8988T (cell line): ENCODE measurements at regions not wholly inside any gene's neighbourhood (a gene's known extent, or its start where the extent isn't known, plus 50 kb on each side); places are given as distances from the start of the nearest gene placed in this dataset.
"Not testable (repeated sequence)": the region's sequence is repeated elsewhere in the genome, so short reads cannot be mapped to it uniquely, and the experiment has no call there.

Experiments used
- DNase-seq: peaks from one replicate; pipeline ENCODE4 v3.0.0; 2011

DNA sequence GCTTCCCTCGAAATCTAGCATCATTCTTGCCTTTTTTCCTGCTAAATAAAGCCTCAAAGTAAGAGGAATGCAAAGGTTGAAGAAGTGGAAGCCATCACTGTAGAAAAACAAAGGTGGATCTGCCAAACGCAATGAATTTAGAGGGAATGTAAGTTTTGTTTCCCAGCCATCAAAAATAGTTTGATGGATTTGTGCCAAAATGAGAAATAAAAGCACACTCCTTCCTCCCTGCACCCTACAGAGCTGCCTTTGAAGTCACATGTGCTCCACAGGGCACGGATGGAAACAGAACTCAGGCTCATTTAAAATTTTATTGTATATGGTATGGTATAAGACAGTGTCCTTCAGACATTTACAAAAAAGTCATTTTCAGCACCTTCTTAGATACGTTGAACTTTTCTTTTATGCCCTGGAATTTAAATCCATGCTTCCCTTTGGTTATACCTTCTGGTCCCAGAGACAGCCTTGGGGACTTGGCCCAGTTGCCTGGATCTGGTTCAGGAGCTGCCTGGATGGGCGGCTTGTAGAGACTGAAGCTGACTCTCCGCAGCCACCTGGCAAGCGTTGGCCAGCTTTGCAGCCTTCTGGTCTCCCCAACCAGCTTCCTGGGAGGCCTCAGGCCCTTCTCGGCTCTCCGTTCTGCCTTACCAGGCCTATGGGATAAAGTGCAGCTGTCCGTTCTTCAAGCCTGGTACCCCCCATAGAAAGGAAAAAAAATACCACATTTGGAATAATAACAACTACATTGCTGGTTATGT lies 228.5 kb upstream of the NEBL start:
- DNase-seq, result no peak

DNA sequence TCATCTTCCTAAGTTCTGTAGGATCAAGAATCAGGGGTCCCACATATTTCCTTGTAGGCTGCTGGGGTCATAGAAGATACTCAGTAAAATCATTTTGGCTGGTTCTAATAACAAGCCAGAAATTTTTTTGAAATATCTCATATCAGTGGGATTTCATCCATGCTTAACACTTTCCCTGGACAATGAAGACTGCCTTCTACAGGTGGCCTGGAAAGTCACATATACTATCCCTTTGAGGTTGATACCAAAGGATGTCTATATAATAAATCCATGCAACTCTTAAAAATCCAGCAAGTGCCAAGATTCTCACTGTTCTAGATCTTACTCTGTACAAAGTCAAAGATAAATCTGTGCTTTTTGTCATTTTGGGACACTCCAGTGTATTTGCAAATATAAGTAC lies 225.8 kb upstream of the NEBL start:
- no peak for DNase-seq

- DNase-seq, result not testable (repeated sequence)
These were observed 224.7 kb upstream of the NEBL start for GRCh38 chr10:21121822-21122221.

- no peak for DNase-seq
These were observed 217.6 kb upstream of the NEBL start for GRCh38 chr10:21114683-21115082.

GRCh38 chr10:21110358-21110757 lies 213.2 kb upstream of the NEBL start:
- no peak for DNase-seq

DNA sequence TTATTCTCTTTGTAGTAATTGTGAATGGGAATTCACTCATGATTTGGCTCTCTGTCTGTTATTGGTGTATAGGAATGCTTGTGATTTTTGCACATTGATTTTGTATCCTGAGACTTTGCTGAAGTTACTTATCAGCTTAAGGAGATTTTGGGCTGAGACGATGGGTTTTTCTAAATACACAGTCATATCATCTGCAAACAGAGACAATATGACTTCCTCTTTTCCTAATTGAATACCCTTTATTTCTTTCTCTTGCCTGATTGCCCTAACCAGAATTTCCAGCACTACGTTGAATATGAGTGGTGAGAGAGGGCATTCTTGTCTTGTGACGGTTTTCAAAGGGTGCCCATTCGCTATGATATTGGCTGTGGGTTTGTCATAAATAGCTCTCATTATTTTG lies 209.8 kb upstream of the NEBL start:
- not testable (repeated sequence) for DNase-seq

DNA sequence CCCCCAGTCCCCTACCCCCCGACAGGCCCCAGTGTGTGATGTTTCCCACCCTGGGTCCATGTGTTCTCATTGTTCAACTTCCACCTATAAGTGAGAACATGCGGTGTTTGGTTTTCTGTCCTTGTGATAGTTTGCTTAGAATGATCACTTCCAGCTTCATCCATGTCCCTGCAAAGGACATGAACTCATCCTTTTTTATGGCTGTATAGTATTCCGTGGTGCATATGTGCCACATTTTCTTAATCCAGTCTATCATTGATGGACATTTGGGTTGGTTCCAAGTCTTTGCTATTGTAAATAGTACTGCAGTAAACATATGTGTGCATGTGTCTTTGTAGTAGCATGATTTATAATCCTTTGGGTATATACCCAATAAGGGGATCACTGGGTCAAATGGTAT lies 208.2 kb upstream of the NEBL start:
- not testable (repeated sequence) for DNase-seq

DNA sequence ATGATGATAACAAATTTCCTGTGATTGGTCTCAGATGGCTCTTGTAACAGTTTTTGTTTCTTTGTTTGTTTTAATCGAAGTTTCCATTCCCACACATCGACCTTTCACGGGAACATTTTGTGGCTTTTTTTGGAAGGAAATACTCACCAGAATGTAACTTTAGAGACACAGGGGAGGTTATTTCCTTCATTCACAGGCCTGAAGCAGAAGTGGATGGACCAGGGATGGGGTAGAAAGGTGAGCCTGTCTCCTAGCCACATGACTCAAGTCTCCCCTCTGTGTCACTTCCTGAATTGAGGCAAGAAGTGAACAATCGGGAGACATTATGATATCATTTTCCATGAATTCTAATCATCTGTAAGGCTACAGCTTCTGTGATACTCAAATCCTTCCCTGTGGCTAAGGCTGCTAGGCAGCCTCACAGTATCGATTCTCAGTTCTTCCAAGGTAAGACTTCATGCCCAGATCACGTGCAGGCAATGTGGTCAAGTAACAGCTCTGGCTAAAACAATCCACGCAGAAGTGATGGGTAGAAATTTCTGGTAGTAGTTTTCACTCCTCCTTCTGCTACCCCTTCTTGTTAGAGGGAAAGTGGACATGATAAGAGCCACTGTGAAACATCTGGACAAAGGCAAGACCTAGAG lies 203.9 kb upstream of the NEBL start:
- no peak for DNase-seq

DNA sequence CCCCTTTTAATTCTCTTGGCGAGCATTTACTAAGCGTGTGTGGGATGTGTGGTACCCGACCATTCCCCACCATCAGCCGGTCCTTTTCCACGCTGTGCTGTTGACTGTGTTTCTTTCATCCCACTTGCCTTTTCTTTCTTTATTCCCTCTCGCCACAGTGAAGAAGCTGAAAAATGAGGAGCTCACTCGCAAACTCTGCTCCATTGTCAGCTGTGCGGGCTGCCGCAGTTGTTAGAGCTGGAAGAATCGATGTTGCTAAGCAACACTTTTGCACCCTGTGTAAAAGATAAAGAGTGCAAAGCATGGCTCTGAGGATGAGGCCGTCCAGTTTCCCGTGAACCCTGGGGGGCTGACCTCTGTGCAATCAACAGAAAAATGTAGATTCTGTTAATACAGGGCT lies 203.1 kb upstream of the NEBL start:
- no peak for DNase-seq

GRCh38 chr10:21099291-21100062 lies 202.4 kb upstream of the NEBL start:
- no peak for DNase-seq

DNA sequence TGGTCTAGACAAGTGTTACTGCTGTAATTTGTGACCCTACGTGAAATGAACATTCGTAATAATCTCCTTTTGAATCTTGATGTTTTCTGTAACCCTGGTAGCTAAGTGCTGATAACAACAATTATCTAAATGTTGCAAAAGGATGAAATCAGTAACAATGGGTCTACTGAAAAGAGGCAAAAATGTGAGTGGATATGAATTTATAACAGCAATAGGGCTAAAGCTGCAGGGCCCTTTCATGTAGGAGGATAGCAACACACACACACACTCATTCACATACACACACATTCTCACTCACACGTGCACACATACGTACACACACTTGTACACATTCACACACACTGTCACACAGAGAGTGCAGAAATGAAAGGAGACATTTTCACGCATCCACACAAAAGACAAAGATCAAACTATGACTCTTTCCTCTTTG lies 200.8 kb upstream of the NEBL start:
- DNase-seq, result no peak

DNA sequence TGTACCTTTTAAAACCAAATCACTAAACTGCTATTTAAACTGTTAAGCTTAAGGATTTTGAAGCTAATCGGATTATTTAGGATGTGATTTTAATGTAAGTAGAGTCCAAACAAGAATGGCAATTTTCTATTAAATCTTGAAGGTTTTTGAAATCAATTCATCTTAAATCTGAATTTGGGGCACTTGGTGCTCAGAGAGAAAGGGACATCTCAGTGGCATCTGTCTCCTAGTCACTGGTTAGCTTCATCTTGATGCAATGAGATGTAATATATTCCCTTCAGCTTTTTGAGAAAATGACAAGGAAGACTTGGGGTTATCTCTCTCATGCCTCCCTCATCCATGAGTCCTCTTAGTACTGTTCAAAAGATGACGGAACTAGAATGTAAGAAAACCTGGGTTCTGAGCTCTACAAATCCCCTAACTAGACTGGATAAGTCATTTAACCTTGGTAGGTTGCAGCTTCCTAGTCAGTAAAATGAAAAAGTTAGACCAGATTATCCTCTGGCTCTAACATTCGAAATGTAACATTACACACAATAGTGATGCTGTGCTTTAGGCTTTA lies 198.5 kb upstream of the NEBL start:
- no peak for DNase-seq

GRCh38 chr10:21095073-21095472 lies 198.0 kb upstream of the NEBL start:
- DNase-seq, result no peak

GRCh38 chr10:21092683-21093524 lies 195.8 kb upstream of the NEBL start:
- DNase-seq, result no peak

DNA sequence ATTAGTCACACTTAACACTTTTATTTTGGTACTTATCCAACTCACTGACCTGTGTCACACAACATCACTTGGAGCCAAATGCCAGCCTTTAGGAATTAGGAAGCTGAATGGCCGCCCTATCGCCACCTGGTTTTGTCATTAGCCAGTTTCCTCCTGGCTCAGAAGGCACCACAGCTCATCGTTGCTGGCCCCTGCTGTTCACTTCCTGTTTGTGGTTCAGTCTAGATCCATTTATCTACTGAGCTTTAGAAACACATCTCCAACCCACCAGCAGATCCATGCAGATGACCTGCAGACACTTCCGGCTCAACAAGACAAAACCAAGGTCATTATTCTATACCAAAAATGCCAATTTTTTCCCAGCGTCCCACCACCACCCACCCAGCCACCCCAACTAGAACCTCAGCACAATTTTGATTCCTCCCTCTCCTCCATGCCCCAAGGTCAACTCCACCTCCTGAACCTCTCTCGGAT lies 193.5 kb upstream of the NEBL start:
- no peak for DNase-seq

DNA sequence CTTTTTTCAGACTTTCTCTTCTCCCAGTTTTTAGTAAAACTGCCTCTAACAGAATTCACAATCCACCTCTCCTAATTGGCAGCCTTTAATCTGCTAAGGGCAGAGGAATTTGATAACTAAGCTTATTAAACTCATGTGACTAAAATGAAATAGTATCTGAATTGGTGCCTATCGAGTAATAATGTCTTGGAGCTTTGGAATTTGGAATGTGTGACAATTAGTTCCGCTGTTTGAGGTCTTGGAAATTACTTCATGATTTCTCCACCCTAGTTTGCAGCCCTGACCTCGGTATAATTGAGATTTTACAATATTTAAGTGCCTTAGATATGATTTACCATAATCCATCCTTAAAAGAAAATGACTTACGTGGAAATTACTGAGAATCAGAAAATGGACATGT lies 190.4 kb upstream of the NEBL start:
- no peak for DNase-seq

GRCh38 chr10:21084700-21085099 lies 187.6 kb upstream of the NEBL start:
- DNase-seq, result no peak

DNA sequence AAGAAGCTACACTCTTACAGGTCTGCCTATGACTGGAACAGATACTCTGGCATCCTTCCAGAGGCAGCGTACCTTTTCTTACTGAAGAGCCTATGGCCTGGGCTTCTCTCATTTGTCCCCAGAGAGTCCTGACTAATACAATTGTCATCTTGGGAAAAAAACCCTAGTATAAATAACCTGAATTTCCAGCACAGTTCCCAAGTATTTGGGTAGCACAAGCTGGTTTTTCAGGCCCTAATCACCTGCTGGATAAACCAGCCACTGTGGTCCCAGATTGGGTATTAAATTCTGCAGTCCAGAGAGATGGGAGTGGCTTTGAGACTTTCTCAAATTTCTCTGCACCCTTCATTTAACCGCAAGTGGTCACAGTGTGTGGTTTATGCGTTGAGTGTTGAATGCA lies 186.8 kb upstream of the NEBL start:
- DNase-seq, result no peak

GRCh38 chr10:21082206-21082605 lies 185.1 kb upstream of the NEBL start:
- no peak for DNase-seq

GRCh38 chr10:21080261-21080660 lies 183.2 kb upstream of the NEBL start:
- no peak for DNase-seq

GRCh38 chr10:21079330-21079658 lies 182.2 kb upstream of the NEBL start:
- DNase-seq, result no peak
